Epithelial cell of esophagus (primary cell): ENCODE measurements at regions not wholly inside any gene's neighbourhood (a gene's known extent, or its start where the extent isn't known, plus 50 kb on each side); places are given as distances from the start of the nearest gene placed in this dataset.

Source experiments
- DNase-seq: peaks from one replicate; pipeline ENCODE4 v3.0.0; 2010; ENCODE audit warnings: low read depth
- H3K4me3 ChIP-seq: 2 replicates; pipeline ENCODE4 v1.5.1; 2011; ENCODE audit warnings: mild to moderate bottlenecking, low read length, control low read depth
- TF ChIP-seq, protein P1 (sequence below): IDR thresholded peaks from 2 replicates; pipeline ENCODE4 v1.5.1; 2011; ENCODE audit warnings: low read depth, mild to moderate bottlenecking, low read length, control low read depth, inconsistent platforms; ENCODE audit not compliant: insufficient read depth; ENCODE audit errors: missing control alignments

DNA sequence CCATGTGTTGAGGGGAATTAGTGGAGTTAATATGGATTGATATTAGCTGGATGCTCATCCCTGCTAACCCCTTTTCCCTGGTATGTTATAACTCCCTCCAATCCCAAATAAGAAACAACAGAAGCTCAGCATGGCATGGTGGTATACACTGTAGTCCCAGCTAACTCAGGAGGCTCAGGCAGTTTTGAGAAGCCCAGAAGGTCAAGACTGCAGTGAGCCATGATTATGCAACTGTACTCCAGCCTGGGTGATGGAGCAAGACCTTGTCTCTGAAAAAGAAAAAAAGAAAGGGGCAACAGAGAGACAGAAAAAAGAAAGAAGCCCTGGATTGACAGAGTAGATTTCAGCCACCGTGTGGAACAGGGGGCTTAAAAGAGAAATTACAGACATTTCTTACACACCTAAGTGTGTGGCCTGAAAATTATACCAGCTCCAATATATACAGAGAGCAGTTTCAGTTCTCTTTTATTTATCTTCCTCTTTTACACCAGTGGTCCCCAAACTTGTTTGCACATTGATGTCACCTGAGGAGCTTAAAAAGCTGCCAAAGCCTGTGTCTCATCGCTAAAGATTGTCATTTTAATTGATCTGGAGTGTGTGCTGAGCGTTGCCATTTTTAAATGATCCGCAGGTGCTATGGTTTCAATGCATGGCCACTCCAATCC lies 203.6 kb downstream of the UBE2E3 start:
- H3K4me3 ChIP-seq: no peak overlapping the region
- DNase-seq: no peak
- TF ChIP-seq, protein P1, sequence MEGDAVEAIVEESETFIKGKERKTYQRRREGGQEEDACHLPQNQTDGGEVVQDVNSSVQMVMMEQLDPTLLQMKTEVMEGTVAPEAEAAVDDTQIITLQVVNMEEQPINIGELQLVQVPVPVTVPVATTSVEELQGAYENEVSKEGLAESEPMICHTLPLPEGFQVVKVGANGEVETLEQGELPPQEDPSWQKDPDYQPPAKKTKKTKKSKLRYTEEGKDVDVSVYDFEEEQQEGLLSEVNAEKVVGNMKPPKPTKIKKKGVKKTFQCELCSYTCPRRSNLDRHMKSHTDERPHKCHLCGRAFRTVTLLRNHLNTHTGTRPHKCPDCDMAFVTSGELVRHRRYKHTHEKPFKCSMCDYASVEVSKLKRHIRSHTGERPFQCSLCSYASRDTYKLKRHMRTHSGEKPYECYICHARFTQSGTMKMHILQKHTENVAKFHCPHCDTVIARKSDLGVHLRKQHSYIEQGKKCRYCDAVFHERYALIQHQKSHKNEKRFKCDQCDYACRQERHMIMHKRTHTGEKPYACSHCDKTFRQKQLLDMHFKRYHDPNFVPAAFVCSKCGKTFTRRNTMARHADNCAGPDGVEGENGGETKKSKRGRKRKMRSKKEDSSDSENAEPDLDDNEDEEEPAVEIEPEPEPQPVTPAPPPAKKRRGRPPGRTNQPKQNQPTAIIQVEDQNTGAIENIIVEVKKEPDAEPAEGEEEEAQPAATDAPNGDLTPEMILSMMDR: no peak

DNA sequence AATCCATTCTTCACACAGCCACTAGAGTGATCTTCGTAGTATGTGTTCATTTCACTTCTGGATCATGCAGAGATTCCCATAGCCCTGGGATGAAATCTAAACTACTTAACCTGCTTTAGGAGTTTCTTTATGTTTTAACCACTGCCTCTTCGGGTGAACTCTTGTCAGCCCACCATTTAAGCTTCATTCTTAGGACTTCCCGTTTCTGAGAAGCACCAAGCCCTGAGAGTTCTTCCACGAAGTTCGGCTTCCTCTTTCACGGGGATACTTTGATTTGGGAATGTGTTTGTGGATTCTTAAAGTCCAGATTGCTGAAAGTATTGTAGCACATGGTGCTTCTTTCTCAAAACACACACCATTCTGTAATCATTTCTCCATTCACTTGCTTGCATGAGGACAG lies 205.0 kb downstream of the UBE2E3 start:
- no peak for DNase-seq
- H3K4me3 ChIP-seq: no peak overlapping the region
- TF ChIP-seq, protein P1: no peak

DNA sequence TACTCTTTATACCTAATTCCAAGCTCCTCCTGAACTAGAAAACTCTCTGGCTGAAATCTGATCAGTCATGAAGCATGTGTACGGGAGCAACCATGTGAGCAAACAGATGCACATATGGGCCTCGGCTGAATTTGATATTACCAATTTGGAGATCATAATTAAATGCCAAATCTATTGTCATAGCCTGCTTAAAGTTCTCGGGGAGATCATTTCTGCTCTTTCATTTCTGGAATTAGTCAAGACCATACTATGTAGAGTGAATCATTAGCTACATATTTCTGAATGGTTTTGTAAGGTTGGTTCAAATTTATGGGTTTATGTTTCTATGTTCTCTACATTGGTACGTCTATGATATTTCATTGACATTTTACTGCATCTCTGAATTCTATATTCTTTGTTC lies 205.5 kb downstream of the UBE2E3 start:
- TF ChIP-seq, protein P1: no peak
- no peak for DNase-seq
- no peak overlapping the region for H3K4me3 ChIP-seq

DNA sequence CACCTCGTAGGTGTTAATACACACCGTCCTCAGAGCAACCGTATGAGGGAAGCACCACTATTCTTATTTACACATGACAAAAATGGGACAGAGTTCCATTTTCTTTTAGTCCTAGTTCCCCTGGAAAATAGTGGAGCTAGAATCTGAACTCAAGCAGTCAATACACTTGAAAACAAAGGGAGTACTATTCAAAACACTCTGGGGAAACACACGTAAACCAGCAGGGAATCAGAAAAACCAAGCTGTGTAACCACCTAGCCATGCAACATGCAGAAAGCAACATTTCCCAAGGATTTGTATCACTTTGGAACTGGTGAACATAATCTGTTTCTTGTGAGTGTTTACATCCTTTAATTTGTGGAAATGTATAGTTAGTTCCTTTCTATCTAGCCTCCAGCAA lies 208.2 kb downstream of the UBE2E3 start:
- H3K4me3 ChIP-seq: no peak overlapping the region
- TF ChIP-seq, protein P1: no peak
- no peak for DNase-seq

DNA sequence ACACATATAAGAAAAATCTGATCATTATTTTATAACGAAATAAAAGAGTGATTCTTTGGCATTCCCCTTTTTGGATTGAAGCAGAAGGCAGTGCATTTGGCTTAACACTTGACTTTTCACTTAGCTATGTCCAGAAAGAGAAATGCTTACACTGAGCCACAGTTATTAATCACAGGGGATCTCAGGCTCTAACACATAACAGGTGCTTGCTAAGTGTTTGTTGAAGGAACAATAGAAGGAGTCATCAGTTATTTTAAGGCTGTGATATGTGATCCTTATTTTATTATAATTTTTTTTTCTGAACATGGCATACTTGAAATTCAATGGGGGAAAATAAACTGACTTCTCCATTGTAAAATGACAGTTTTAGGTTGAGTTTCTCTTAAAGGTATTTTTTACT lies 209.5 kb downstream of the UBE2E3 start:
- TF ChIP-seq, protein P1: no peak
- peak; percentile 29 for DNase-seq
- no peak overlapping the region for H3K4me3 ChIP-seq

DNA sequence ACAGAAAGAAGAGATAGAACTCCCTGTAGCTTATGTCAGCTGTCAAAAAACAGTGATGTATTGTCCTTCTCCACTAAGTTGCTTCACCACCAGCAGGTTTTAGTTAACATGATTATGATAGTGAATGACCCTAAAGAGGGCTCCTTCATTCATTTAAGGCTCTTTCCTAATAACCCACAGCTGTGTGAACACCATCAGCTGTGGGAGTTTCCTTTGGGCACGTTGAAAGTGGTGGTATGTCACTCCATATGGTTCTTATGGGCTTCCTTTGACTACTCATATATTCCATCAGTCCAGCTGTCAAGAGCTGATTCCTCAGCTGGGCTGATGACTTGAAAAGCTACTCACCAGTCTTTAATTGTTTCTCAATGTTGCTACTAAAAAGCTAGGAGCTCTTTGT lies 210.3 kb downstream of the UBE2E3 start:
- TF ChIP-seq, protein P1: no peak
- DNase-seq: no peak
- H3K4me3 ChIP-seq: no peak overlapping the region

DNA sequence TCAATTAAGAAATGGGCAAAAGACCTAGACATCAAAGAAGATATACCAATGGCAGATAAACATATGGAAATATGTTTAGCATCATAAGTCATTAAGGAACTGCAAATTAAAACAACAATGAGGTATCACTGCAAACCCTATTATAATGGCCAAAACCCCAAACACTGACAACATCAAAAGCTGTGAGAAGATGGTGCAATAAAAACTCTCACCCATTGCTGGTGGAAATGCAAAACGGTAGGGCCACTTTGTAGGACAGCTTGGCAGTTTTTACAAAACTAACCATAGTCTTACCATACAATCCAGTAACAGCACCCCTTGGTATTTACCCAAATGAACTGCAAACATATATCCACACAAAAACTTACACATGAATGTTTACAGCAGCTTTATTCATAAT lies 213.1 kb downstream of the UBE2E3 start:
- DNase-seq: no peak
- TF ChIP-seq, protein P1: no peak
- no peak overlapping the region for H3K4me3 ChIP-seq
